ENCODE measurements at regions not wholly inside any gene's neighbourhood (a gene's known extent, or its start where the extent isn't known, plus 50 kb on each side); places are given as distances from the start of the nearest gene placed in this dataset.

GRCh38 chr5:88401686-88402085 is 133.0 kb upstream of the TMEM161B start:
- BruUV-seq (replicated peaks): no TSS peak
- ATAC-seq: no peak
- Histone ChIP-seq H3K9ac (ENCODE audit: low read length) (no peak overlapping the region), H3K27ac (ENCODE audit: low read depth, low read length) (no peak overlapping the region), H3K36me3 (ENCODE audit: control insufficient read depth in 1 of 2, insufficient read depth in 2 of 2, low read length in 2 of 2) (no peaks in the 10 kb centered on the region), H3K4me1 (ENCODE audit: control insufficient read depth in 1 of 2, insufficient read depth in 2 of 2, low read length in 2 of 2) (no peaks in the 10 kb centered on the region), H4K20me1 (ENCODE audit: insufficient read depth) (no peaks in the 10 kb centered on the region), H3K4me3 (replicated peaks in 1 of 2; ENCODE audit: low read depth in 1 of 2, low read length in 2 of 2) (no peak overlapping the region), H3K79me2 (ENCODE audit: insufficient read depth, low read length) (no peaks in the 10 kb centered on the region), H3K9me2 (ENCODE audit: insufficient read depth) (no peaks in the 10 kb centered on the region), H3K27me3 (ENCODE audit: insufficient read depth, low read length) (no peaks in the 10 kb centered on the region), H3K9me3 (ENCODE audit: control insufficient read depth in 1 of 2, insufficient read depth in 1 of 2, low read depth in 1 of 2, low read length in 2 of 2) (no peaks in the 10 kb centered on the region), H2AFZ (ENCODE audit: low read depth, low read length, poor library complexity, severe bottlenecking) (no peak overlapping the region), H3K4me2 (ENCODE audit: low read length) (no peak overlapping the region)
- intact Hi-C loops (cut with micrococcal nuclease): no loop called here
- RAD21 ChIA-PET (ENCODE audit: low non-redundant PET in 1 of 2, low total read pairs in 2 of 2, uncharacterized antibody in 2 of 2, unreplicated experiment in 2 of 2): no interaction called here
- CTCF ChIA-PET: no interaction called here
- POLR2A ChIA-PET: no interaction called here
- TF ChIP-seq EZH2phosphoT487 (IDR thresholded peaks at IDR 0.05; ENCODE audit: borderline replicate concordance) (no peak), CBX3 (IDR thresholded peaks at IDR 0.05; ENCODE audit: low read depth) (no peak), ELF1 (IDR thresholded peaks at IDR 0.05; ENCODE audit: borderline replicate concordance, low read depth) (no peak), CTCF (IDR thresholded peaks at IDR 0.05 in 2 of 3, conservative IDR thresholded peaks at IDR 0.05 in 1 of 3; ENCODE audit: borderline replicate concordance in 1 of 3, insufficient read depth in 1 of 3, low read depth in 2 of 3, low read length in 2 of 3) (no peak), REST (IDR thresholded peaks at IDR 0.05; ENCODE audit: low read depth) (no peak), SP1 (IDR thresholded peaks at IDR 0.05; ENCODE audit: low read depth) (no peak), JUND (IDR thresholded peaks at IDR 0.05) (no peak), FOSL1 (IDR thresholded peaks at IDR 0.05; ENCODE audit: low read depth) (no peak), TCF7L2 (IDR thresholded peaks at IDR 0.05; ENCODE audit: borderline replicate concordance, extremely low read depth, insufficient read depth, insufficient read length) (no peak), POLR2A (IDR thresholded peaks at IDR 0.05; ENCODE audit: borderline replicate concordance, extremely low read depth, insufficient read depth, insufficient read length) (no peak), SIN3A (IDR thresholded peaks at IDR 0.05; ENCODE audit: low read depth) (no peak), RAD21 (IDR thresholded peaks at IDR 0.05; ENCODE audit: low read depth) (no peak), ZNF274 (IDR thresholded peaks at IDR 0.05; ENCODE audit: low read depth, low read length) (no peak), ZFX (IDR thresholded peaks at IDR 0.05) (no peak), ZBTB33 (IDR thresholded peaks at IDR 0.05; ENCODE audit: extremely low read depth, insufficient replicate concordance, low read length) (no peak)
- no peak for DNase-seq (ENCODE audit: low read depth, low spot score)
